ENCODE measurements at regions not wholly inside any gene's neighbourhood (a gene's known extent, or its start where the extent isn't known, plus 50 kb on each side); places are given as distances from the start of the nearest gene placed in this dataset.

DNA sequence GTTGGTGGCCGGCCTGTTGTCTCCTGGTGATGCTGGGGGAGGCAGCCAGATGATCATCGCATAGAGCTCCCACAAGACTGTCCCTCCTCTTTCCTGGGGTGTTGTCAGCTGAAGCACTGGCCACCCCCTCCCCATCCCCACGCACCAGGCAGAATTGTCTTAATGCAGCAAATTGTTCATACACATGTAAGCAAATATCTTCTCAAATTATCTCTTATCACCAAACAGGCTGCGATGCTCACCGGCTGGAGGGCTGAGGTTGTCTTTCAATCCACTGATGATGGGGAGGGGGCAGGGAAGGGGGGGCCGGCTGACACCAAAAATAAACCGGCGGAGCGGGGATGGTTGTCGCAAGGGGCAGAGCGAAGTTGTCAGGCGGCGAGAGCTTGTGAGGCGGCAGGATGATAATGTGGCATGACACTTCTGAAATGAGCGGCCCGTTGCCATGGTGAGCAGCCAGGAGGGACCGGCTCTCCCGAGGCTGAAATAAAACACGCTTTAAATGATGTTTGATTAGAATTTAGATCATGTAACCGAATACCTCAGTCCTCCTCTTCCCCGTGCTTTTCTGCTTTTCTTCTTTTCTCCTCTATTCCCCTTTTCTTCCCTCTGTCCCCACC, 59.8 kb downstream of the MRM1 start:
- CTCF ChIA-PET, result no interaction called here

DNA sequence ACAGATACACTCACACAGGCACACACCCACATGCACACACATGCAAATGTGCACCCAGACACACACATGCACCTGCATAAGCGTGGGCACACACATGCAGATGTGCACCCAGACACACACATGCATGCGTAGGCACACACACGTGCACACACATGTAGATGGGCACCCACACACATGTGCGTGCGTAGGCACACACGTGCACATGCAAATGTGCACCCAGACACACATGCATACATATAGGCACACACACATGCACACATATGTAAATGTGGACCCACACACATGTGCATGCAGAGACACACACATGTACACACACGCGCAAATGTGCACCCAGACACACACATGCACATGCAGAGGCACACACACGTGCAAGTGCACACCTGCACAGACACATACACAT, 60.3 kb downstream of the MRM1 start:
- Mint-ChIP-seq H3K9me3 (ENCODE audit: insufficient read depth) (no peaks in the 10 kb centered on the region), H3K4me3 (no peak overlapping the region), H3K27ac (no peak overlapping the region), H3K4me1 (peaks cover 10% of the 10 kb centered on the region), H3K27me3 (peaks cover 66% of the 10 kb centered on the region)
- ChIA-PET CTCF (no interaction called here), POLR2A (no interaction called here)
- Histone ChIP-seq H4K20me1 (ENCODE audit: control insufficient read depth, insufficient read depth, low read length, poor library complexity, severe bottlenecking) (no peaks in the 10 kb centered on the region), H2AFZ (ENCODE audit: insufficient read depth, low read depth, low read length, poor library complexity, severe bottlenecking) (no peak overlapping the region), H3K79me2 (ENCODE audit: control insufficient read depth, insufficient read depth, low read length) (no peaks in the 10 kb centered on the region), H3K27me3 (replicated peaks in 1 of 4; ENCODE audit: control extremely low read depth in 1 of 4, control insufficient read depth in 3 of 4, insufficient read depth in 4 of 4, low read length in 3 of 4) (peaks cover 0 to 22% (median 10%) of the 10 kb centered on the region in 4 experiments), H3K4me1 (ENCODE audit: control insufficient read depth in 2 of 2, insufficient read depth in 2 of 2, low read length in 2 of 2) (peaks cover 8 to 12% of the 10 kb centered on the region in 2 donors), H3K9me3 (ENCODE audit: control extremely low read depth in 1 of 3, control insufficient read depth in 2 of 3, insufficient read depth in 1 of 3, low read length in 2 of 3) (peaks cover 0 to 6% (median 0%) of the 10 kb centered on the region in 3 donors), H3K4me2 (replicated peaks; ENCODE audit: low read depth, low read length, poor library complexity, severe bottlenecking) (no peak overlapping the region), H3K27ac (ENCODE audit: low read length in 2 of 2) (no peak overlapping the region), H3K9ac (ENCODE audit: low read length) (no peak overlapping the region), H3K4me3 (ENCODE audit: control extremely low read depth in 1 of 5, extremely low read depth in 1 of 5, insufficient read depth in 1 of 5, low read depth in 2 of 5, low read length in 4 of 5) (no peak overlapping the region), H3K36me3 (replicated peaks in 1 of 2; ENCODE audit: control extremely low read depth in 1 of 2, control insufficient read depth in 1 of 2, extremely low read depth in 1 of 2, insufficient read depth in 2 of 2, low read length in 1 of 2) (no peaks in the 10 kb centered on the region)
- 90% methylated on average over 9 of the region's 9 CpGs for WGBS (ENCODE audit: insufficient coverage)
- DNase-seq, result no peak
- no peak for TF ChIP-seq EZH2 (IDR thresholded peaks at IDR 0.05; ENCODE audit: borderline replicate concordance, insufficient read depth, low read depth, low read length, poor library complexity, severe bottlenecking)
- TF ChIP-seq, protein P1, sequence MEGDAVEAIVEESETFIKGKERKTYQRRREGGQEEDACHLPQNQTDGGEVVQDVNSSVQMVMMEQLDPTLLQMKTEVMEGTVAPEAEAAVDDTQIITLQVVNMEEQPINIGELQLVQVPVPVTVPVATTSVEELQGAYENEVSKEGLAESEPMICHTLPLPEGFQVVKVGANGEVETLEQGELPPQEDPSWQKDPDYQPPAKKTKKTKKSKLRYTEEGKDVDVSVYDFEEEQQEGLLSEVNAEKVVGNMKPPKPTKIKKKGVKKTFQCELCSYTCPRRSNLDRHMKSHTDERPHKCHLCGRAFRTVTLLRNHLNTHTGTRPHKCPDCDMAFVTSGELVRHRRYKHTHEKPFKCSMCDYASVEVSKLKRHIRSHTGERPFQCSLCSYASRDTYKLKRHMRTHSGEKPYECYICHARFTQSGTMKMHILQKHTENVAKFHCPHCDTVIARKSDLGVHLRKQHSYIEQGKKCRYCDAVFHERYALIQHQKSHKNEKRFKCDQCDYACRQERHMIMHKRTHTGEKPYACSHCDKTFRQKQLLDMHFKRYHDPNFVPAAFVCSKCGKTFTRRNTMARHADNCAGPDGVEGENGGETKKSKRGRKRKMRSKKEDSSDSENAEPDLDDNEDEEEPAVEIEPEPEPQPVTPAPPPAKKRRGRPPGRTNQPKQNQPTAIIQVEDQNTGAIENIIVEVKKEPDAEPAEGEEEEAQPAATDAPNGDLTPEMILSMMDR (IDR thresholded peaks at IDR 0.05), result no peak
- ATAC-seq (ENCODE audit: low read depth), result no peak
- intact Hi-C loops (cut with micrococcal nuclease), result no loop called here

More for the DNA sequence above, 59.8 kb downstream of the MRM1 start:
- TF ChIP-seq, protein P1 (IDR thresholded peaks at IDR 0.05), result no peak
- TF ChIP-seq EZH2 (IDR thresholded peaks at IDR 0.05; ENCODE audit: borderline replicate concordance, insufficient read depth, low read depth, low read length, poor library complexity, severe bottlenecking), result no peak
- Mint-ChIP-seq H3K27me3 (peaks cover 66% of the 10 kb centered on the region), H3K4me1 (peaks cover 12% of the 10 kb centered on the region), H3K4me3 (no peak overlapping the region), H3K27ac (no peak overlapping the region), H3K9me3 (ENCODE audit: insufficient read depth) (no peaks in the 10 kb centered on the region)
- Histone ChIP-seq H3K4me3 (ENCODE audit: control extremely low read depth in 1 of 5, extremely low read depth in 1 of 5, insufficient read depth in 1 of 5, low read depth in 2 of 5, low read length in 4 of 5) (no peak overlapping the region), H3K9me3 (ENCODE audit: control extremely low read depth in 1 of 3, control insufficient read depth in 2 of 3, insufficient read depth in 1 of 3, low read length in 2 of 3) (peaks cover 0 to 6% (median 0%) of the 10 kb centered on the region in 3 donors), H2AFZ (ENCODE audit: insufficient read depth, low read depth, low read length, poor library complexity, severe bottlenecking) (no peak overlapping the region), H3K36me3 (replicated peaks in 1 of 2; ENCODE audit: control extremely low read depth in 1 of 2, control insufficient read depth in 1 of 2, extremely low read depth in 1 of 2, insufficient read depth in 2 of 2, low read length in 1 of 2) (no peaks in the 10 kb centered on the region), H3K79me2 (ENCODE audit: control insufficient read depth, insufficient read depth, low read length) (no peaks in the 10 kb centered on the region), H4K20me1 (ENCODE audit: control insufficient read depth, insufficient read depth, low read length, poor library complexity, severe bottlenecking) (no peaks in the 10 kb centered on the region), H3K27ac (ENCODE audit: low read length in 2 of 2) (no peak overlapping the region), H3K4me1 (ENCODE audit: control insufficient read depth in 2 of 2, insufficient read depth in 2 of 2, low read length in 2 of 2) (peaks cover 8 to 12% of the 10 kb centered on the region in 2 donors), H3K27me3 (replicated peaks in 1 of 4; ENCODE audit: control extremely low read depth in 1 of 4, control insufficient read depth in 3 of 4, insufficient read depth in 4 of 4, low read length in 3 of 4) (peaks cover 0 to 24% (median 12%) of the 10 kb centered on the region in 4 experiments), H3K4me2 (replicated peaks; ENCODE audit: low read depth, low read length, poor library complexity, severe bottlenecking) (no peak overlapping the region), H3K9ac (ENCODE audit: low read length) (no peak overlapping the region)
- no peak for DNase-seq
- intact Hi-C loops (cut with micrococcal nuclease), result no loop called here
- WGBS (ENCODE audit: insufficient coverage), result 73% methylated on average over 19 of the region's 21 CpGs
- POLR2A ChIA-PET, result no interaction called here
- ATAC-seq (ENCODE audit: low read depth), result no peak

All from B cell (primary cell).